ENCODE measurements at regions not wholly inside any gene's neighbourhood (a gene's known extent, or its start where the extent isn't known, plus 50 kb on each side); places are given as distances from the start of the nearest gene placed in this dataset.

GRCh38 chr10:21272643-21273399 lies 252.7 kb downstream of the SKIDA1 start:
- TF ChIP-seq CTCF (IDR thresholded peaks at IDR 0.05) (no peak), POLR2A (IDR thresholded peaks at IDR 0.05) (no peak), POLR2AphosphoS5 (IDR thresholded peaks at IDR 0.05) (no peak)

All from breast epithelium (tissue), 3 donors.